ENCODE measurements at regions not wholly inside any gene's neighbourhood (a gene's known extent, or its start where the extent isn't known, plus 50 kb on each side); places are given as distances from the start of the nearest gene placed in this dataset.

GRCh38 chr5:61808909-61809308 is 476.9 kb downstream of the ZSWIM6 start:
- TF ChIP-seq JUND (IDR thresholded peaks at IDR 0.05) (no peak), HNF4A (conservative IDR thresholded peaks at IDR 0.05) (no peak), GABPA (IDR thresholded peaks at IDR 0.05 in 1 of 2, conservative IDR thresholded peaks at IDR 0.05 in 1 of 2) (no peak)
- Histone ChIP-seq H3K9ac (ENCODE audit: low read depth in 1 of 2, low read length in 2 of 2) (no peak overlapping the region), H3K27ac (ENCODE audit: low read depth in 1 of 2, low read length in 2 of 2) (no peak overlapping the region), H3K9me3 (ENCODE audit: control insufficient read depth in 4 of 4, low read length in 3 of 4) (no peaks in the 10 kb centered on the region), H3K4me3 (ENCODE audit: low read depth in 1 of 3, low read length in 3 of 3) (no peak overlapping the region), H3K27me3 (ENCODE audit: control insufficient read depth in 4 of 4, insufficient read depth in 4 of 4, low read length in 3 of 4) (no peaks in the 10 kb centered on the region), H3K36me3 (ENCODE audit: control insufficient read depth in 4 of 4, insufficient read depth in 3 of 4, low read depth in 1 of 4, low read length in 3 of 4) (no peaks in the 10 kb centered on the region), H3K4me1 (ENCODE audit: control insufficient read depth in 4 of 4, insufficient read depth in 4 of 4, low read length in 3 of 4) (no peaks in the 10 kb centered on the region)
- 95% methylated on average over 9 of the region's 9 CpGs for WGBS
- no peak for DNase-seq (ENCODE audit: low spot score)

- DNase-seq (ENCODE audit: low spot score): no peak
- Histone ChIP-seq H3K27me3 (ENCODE audit: control insufficient read depth in 4 of 4, insufficient read depth in 4 of 4, low read length in 3 of 4) (no peaks in the 10 kb centered on the region), H3K9me3 (ENCODE audit: control insufficient read depth in 4 of 4, low read length in 3 of 4) (no peaks in the 10 kb centered on the region), H3K36me3 (ENCODE audit: control insufficient read depth in 4 of 4, insufficient read depth in 3 of 4, low read depth in 1 of 4, low read length in 3 of 4) (no peaks in the 10 kb centered on the region), H3K27ac (ENCODE audit: low read depth in 1 of 2, low read length in 2 of 2) (no peak overlapping the region), H3K4me3 (ENCODE audit: low read depth in 1 of 3, low read length in 3 of 3) (no peak overlapping the region), H3K9ac (ENCODE audit: low read depth in 1 of 2, low read length in 2 of 2) (no peak overlapping the region), H3K4me1 (ENCODE audit: control insufficient read depth in 4 of 4, insufficient read depth in 4 of 4, low read length in 3 of 4) (no peaks in the 10 kb centered on the region)
- WGBS: 93% methylated on average over 4 of the region's 4 CpGs
- TF ChIP-seq RXRA (IDR thresholded peaks at IDR 0.05) (no peak), FOXA2 (IDR thresholded peaks at IDR 0.05) (no peak), NR2F2 (IDR thresholded peaks at IDR 0.05) (no peak), GABPA (IDR thresholded peaks at IDR 0.05 in 1 of 2, conservative IDR thresholded peaks at IDR 0.05 in 1 of 2) (no peak), MAX (IDR thresholded peaks at IDR 0.05) (no peak), YY1 (IDR thresholded peaks at IDR 0.05) (no peak), HNF4A (conservative IDR thresholded peaks at IDR 0.05) (no peak), ZBTB33 (IDR thresholded peaks at IDR 0.05) (no peak), EGR1 (IDR thresholded peaks at IDR 0.05; ENCODE audit: low read depth in 2 of 2) (no peak), SP1 (IDR thresholded peaks at IDR 0.05) (no peak), JUND (IDR thresholded peaks at IDR 0.05) (no peak), HNF4G (IDR thresholded peaks at IDR 0.05) (no peak), FOXA1 (IDR thresholded peaks at IDR 0.05) (no peak), TAF1 (conservative IDR thresholded peaks at IDR 0.05) (no peak), RAD21 (IDR thresholded peaks at IDR 0.05) (no peak), REST (IDR thresholded peaks at IDR 0.05) (no peak), ATF3 (IDR thresholded peaks at IDR 0.05) (no peak), CTCF (IDR thresholded peaks at IDR 0.05; ENCODE audit: low read depth, low read length, missing input control) (no peak)
Measured at GRCh38 chr5:61809651-61810050, 477.6 kb downstream of the ZSWIM6 start.
